HepG2 (cell line): ENCODE measurements at regions not wholly inside any gene's neighbourhood (a gene's known extent, or its start where the extent isn't known, plus 50 kb on each side); places are given as distances from the start of the nearest gene placed in this dataset.

ENCODE experiments used
- CEBPB ChIP-seq: IDR thresholded peaks from 2 replicates; pipeline ENCODE4 v1.6.1; 2011; ENCODE audit warnings: low read depth, low read length, improper control_type of control experiment, borderline replicate concordance
- KLF6 ChIP-seq: IDR thresholded peaks from 2 replicates; pipeline ENCODE4 v1.8.0; 2016; ENCODE audit warnings: missing biosample characterization, missing genetic modification reagents

- TF ChIP-seq CEBPB (no peak), KLF6 (CRISPR knock-in tag) (no peak)
Measured at GRCh38 chr11:71145368-71145767, 107.0 kb downstream of the SHANK2 start.
